GM12878 (cell line): ENCODE measurements at regions not wholly inside any gene's neighbourhood (a gene's known extent, or its start where the extent isn't known, plus 50 kb on each side); places are given as distances from the start of the nearest gene placed in this dataset.

Experiments
- ATAC-seq: fragments of 200-7000 bp; cut with Tn5 transposase; 3 replicates; pipeline ENCODE4 v1.9.1; 2020; ENCODE audit warnings: mild to moderate bottlenecking, moderate library complexity
- BruUV-seq: library from RNA; stranded (reverse); fragments of 400-500 nt; replicated peaks from 2 replicates; lab custom pipeline; 2021; lab: Mats Ljungman, UMichigan
- CTCF ChIA-PET: fragments of 300-600 bp; sonication (Branson Sonifier 250); formaldehyde crosslinking; extraction: SDS; loops from one replicate; lab custom pipeline; 2021; ENCODE audit warnings: inconsistent platforms; lab: Yijun Ruan, JAX
- POLR2A ChIA-PET: fragments of 350-600 bp; formaldehyde crosslinking; extraction: SDS; loops from one replicate; lab custom pipeline; 2021; ENCODE audit warnings: inconsistent platforms; lab: Charles Lee
- RAD21 ChIA-PET: fragments of 300-600 bp; sonication (Branson Sonifier 250); formaldehyde crosslinking; loops from one replicate; lab custom pipeline; 2023; ENCODE audit warnings: antibody characterized with exemption; ENCODE audit not compliant: unreplicated experiment; lab: Charles Lee
- SMC1A ChIA-PET: fragments of 300-600 bp; sonication (Branson Sonifier 250); formaldehyde crosslinking; loops from one replicate; lab custom pipeline; 2023; ENCODE audit not compliant: unreplicated experiment, uncharacterized antibody; lab: Charles Lee
- DNase-seq: peaks from one replicate; pipeline ENCODE4 v3.0.0-alpha.2; 2011; ENCODE audit warnings: low read depth, low spot score
- FAIRE-seq: peaks from 3 replicates; lab custom pipeline; 2011; peaks lifted over from hg19 to GRCh38; lab: Jason Lieb, UNC
- H2AFZ ChIP-seq: 2 replicates; pipeline ENCODE4 v1.6.0; 2011; ENCODE audit warnings: low read depth, low read length, control low read depth; ENCODE audit not compliant: control insufficient read depth
- H3K27ac ChIP-seq: 2 replicates; pipeline ENCODE4 v1.5.1; 2011; ENCODE audit warnings: control low read depth; ENCODE audit not compliant: control insufficient read depth, insufficient read depth
- H3K27me3 ChIP-seq, 2 experiments: replicated peaks in 1 of 2; 2 replicates each; pipeline versions ENCODE4 v1.6.0 to v1.6.1; 2011; ENCODE audit warnings: low read length in 1 of 2; ENCODE audit not compliant: control insufficient read depth in 2 of 2, insufficient read depth in 2 of 2
- H3K36me3 ChIP-seq, 2 experiments: 2 replicates each; pipeline ENCODE4 v1.5.1; 2011; ENCODE audit warnings: low read length in 1 of 2; ENCODE audit not compliant: control insufficient read depth in 2 of 2, insufficient read depth in 2 of 2
- H3K4me1 ChIP-seq: 2 replicates; pipeline ENCODE4 v1.6.1; 2011; ENCODE audit warnings: mild to moderate bottlenecking, low read length, moderate library complexity, mixed read lengths; ENCODE audit not compliant: control insufficient read depth, insufficient read depth
- H3K4me2 ChIP-seq: 2 replicates; pipeline ENCODE4 v1.6.0; 2011; ENCODE audit warnings: control low read depth; ENCODE audit not compliant: control insufficient read depth, insufficient read depth
- H3K4me3 ChIP-seq: fragments of 200-600 bp; sonication (generic); 2 replicates; pipeline ENCODE4 v1.5.1; 2016
- H3K79me2 ChIP-seq: 2 replicates; pipeline ENCODE4 v1.6.0; 2011; ENCODE audit warnings: low read length; ENCODE audit not compliant: control insufficient read depth, insufficient read depth
- H3K9ac ChIP-seq: 2 replicates; pipeline ENCODE4 v1.8.0; 2011; ENCODE audit warnings: low read length, control low read depth, mixed read lengths; ENCODE audit not compliant: control insufficient read depth, insufficient read depth
- H3K9me3 ChIP-seq: replicated peaks from 3 replicates; pipeline ENCODE4 v1.5.1; 2011; ENCODE audit warnings: mild to moderate bottlenecking, low read length; ENCODE audit not compliant: control insufficient read depth, insufficient read depth
- H4K20me1 ChIP-seq: 2 replicates; pipeline ENCODE4 v1.6.0; 2011; ENCODE audit not compliant: control insufficient read depth, insufficient read depth
- BHLHE40 ChIP-seq, 2 experiments: fragments of 450-650 bp in 1 of 2; IDR thresholded peaks; 2 replicates each; pipeline ENCODE4 v1.6.1; 2011 to 2017; ENCODE audit warnings: low read depth in 2 of 2, borderline replicate concordance in 1 of 2, improper control_type of control experiment in 1 of 2, low read length in 1 of 2, mild to moderate bottlenecking in 1 of 2
- ESRRA ChIP-seq: IDR thresholded peaks from 2 replicates; pipeline ENCODE4 v1.6.1; 2012; ENCODE audit warnings: mild to moderate bottlenecking, low read length, improper control_type of control experiment
- MXI1 ChIP-seq: fragments of 150-350 bp; IDR thresholded peaks from 2 replicates; pipeline ENCODE4 v1.6.1; 2011; ENCODE audit warnings: low read depth, mild to moderate bottlenecking, inconsistent platforms, low read length, improper control_type of control experiment
- MYB ChIP-seq: fragments of 150-350 bp; IDR thresholded peaks from 2 replicates; pipeline ENCODE4 v1.6.1; 2014; ENCODE audit warnings: mild to moderate bottlenecking, low read depth, low read length, borderline replicate concordance
- MYC ChIP-seq: IDR thresholded peaks from 2 replicates; pipeline ENCODE4 v1.6.1; 2011; ENCODE audit warnings: mild to moderate bottlenecking, low read length, moderate library complexity, inconsistent platforms; ENCODE audit not compliant: insufficient read depth, insufficient replicate concordance, insufficient read length, severe bottlenecking
- TARDBP ChIP-seq: IDR thresholded peaks from 2 replicates; pipeline ENCODE4 v1.6.1; 2016; ENCODE audit warnings: borderline replicate concordance
- ZNF207 ChIP-seq: fragments of 450-650 bp; IDR thresholded peaks from 2 replicates; pipeline ENCODE4 v1.6.1; 2014; ENCODE audit warnings: antibody characterized with exemption, mild to moderate bottlenecking, borderline replicate concordance
- ZNF384 ChIP-seq: IDR thresholded peaks from 2 replicates; pipeline ENCODE4 v1.6.1; 2012; ENCODE audit warnings: low read depth, mild to moderate bottlenecking, low read length, improper control_type of control experiment, borderline replicate concordance
- WGBS: methylation state at CpG from one replicate; pipeline ENCODE4 v1.1.6; 2016; ENCODE audit warnings: low lambda C conversion rate; ENCODE audit not compliant: insufficient replicate concordance, insufficient coverage; ENCODE audit errors: missing lambda C conversion rate; 5-methylcytosine and 5-hydroxymethylcytosine counted together
- in situ Hi-C: fragments of 300-500 bp; cut with MboI; formaldehyde crosslinking; loops from 9 replicates; pipeline ENCODE4 v1.14.3; 2018; ENCODE audit warnings: mixed read lengths
- intact Hi-C: fragments of 100-400 bp; cut with micrococcal nuclease; formaldehyde crosslinking; loops from one replicate; pipeline ENCODE4 v1.14.2; 2022; ENCODE audit not compliant: unreplicated experiment
- TF ChIP-seq, protein P1 (sequence below): IDR thresholded peaks from 2 replicates; pipeline ENCODE4 v1.6.1; 2011; ENCODE audit warnings: borderline replicate concordance, low read depth, mild to moderate bottlenecking, moderate library complexity, low read length; ENCODE audit not compliant: insufficient read depth, poor library complexity, severe bottlenecking
- TF ChIP-seq, protein P2 (sequence below): IDR thresholded peaks from 2 replicates; pipeline ENCODE4 v1.6.1; 2012; ENCODE audit warnings: low read depth, low read length, improper control_type of control experiment
- TF ChIP-seq, protein P3 (sequence below): fragments of 450-650 bp; formaldehyde crosslinking; IDR thresholded peaks from 2 replicates; pipeline ENCODE4 v1.5.0; 2022; ENCODE audit warnings: mild to moderate bottlenecking, missing genetic modification characterization
- TF ChIP-seq, protein P4 (sequence below): IDR thresholded peaks from 2 replicates; pipeline ENCODE4 v1.6.1; 2011; ENCODE audit warnings: low read depth, low read length, improper control_type of control experiment, borderline replicate concordance

DNA sequence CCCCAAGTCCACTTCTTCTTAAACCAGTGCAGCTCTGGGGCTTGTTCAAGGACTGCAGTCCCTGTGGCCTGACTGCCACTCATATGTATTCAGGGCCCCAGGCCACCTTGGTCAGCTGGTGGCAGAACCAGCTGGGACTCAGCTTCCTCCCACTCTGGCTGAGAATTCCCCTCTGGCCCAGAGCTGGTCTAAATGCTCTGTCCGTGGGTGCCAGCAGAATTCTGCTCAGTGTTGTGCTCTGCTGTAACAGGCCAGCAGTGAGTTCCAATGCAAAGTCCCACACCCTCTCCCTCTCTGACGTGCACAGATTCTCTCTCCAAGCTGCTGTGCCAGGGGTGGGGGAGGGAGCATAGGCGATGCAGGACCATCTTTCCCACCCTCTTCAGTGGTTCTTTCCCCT lies 210.4 kb upstream of the RGS6 start:
- in situ Hi-C loops, result no loop called here
- DNase-seq (no peak), FAIRE-seq (no peak), ATAC-seq (no peak; the same call in 2 of the 3 replicates)
- BruUV-seq, result no TSS peak
- POLR2A ChIA-PET, result no interaction called here
- RAD21 ChIA-PET, result interaction anchor here (1.3 kb wide), 1 partner anchor 31 kb away, joined by 3 read pairs; no protein-coding TSS in a partner anchor
- CTCF ChIA-PET, result interaction anchor here (1.0 to 4.7 kb wide), 4 partner anchors 10 to 132 kb away, joined by 4 to 36 read pairs (median 8); no protein-coding TSS in a partner anchor
- H4K20me1 ChIP-seq, result no peaks in the 10 kb centered on the region
- intact Hi-C loops, result loop anchor here (10.0 kb wide), 1 partner anchor 133 kb away; no protein-coding TSS in a partner anchor
- SMC1A ChIA-PET, result interaction anchor here (0.8 to 1.3 kb wide), 2 partner anchors 9 to 583 kb away, joined by 3 read pairs; no protein-coding TSS in a partner anchor
- H3K9me3 ChIP-seq, result no peaks in the 10 kb centered on the region
- TF ChIP-seq, protein P1, sequence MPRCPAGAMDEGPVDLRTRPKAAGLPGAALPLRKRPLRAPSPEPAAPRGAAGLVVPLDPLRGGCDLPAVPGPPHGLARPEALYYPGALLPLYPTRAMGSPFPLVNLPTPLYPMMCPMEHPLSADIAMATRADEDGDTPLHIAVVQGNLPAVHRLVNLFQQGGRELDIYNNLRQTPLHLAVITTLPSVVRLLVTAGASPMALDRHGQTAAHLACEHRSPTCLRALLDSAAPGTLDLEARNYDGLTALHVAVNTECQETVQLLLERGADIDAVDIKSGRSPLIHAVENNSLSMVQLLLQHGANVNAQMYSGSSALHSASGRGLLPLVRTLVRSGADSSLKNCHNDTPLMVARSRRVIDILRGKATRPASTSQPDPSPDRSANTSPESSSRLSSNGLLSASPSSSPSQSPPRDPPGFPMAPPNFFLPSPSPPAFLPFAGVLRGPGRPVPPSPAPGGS, result no peak
- TF ChIP-seq, protein P2, sequence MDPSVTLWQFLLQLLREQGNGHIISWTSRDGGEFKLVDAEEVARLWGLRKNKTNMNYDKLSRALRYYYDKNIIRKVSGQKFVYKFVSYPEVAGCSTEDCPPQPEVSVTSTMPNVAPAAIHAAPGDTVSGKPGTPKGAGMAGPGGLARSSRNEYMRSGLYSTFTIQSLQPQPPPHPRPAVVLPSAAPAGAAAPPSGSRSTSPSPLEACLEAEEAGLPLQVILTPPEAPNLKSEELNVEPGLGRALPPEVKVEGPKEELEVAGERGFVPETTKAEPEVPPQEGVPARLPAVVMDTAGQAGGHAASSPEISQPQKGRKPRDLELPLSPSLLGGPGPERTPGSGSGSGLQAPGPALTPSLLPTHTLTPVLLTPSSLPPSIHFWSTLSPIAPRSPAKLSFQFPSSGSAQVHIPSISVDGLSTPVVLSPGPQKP, result no peak
- no peak for TF ChIP-seq MXI1
- TF ChIP-seq TARDBP, result no peak
- TF ChIP-seq MYB, result no peak
- no peak for TF ChIP-seq BHLHE40 (IDR thresholded peaks at IDR 0.05; ENCODE audit: borderline replicate concordance in 1 of 2, low read depth in 2 of 2, low read length in 1 of 2)
- TF ChIP-seq ESRRA, result no peak
- TF ChIP-seq ZNF384, result no peak
- no peak for TF ChIP-seq MYC
- TF ChIP-seq ZNF207, result no peak
- TF ChIP-seq, protein P3, sequence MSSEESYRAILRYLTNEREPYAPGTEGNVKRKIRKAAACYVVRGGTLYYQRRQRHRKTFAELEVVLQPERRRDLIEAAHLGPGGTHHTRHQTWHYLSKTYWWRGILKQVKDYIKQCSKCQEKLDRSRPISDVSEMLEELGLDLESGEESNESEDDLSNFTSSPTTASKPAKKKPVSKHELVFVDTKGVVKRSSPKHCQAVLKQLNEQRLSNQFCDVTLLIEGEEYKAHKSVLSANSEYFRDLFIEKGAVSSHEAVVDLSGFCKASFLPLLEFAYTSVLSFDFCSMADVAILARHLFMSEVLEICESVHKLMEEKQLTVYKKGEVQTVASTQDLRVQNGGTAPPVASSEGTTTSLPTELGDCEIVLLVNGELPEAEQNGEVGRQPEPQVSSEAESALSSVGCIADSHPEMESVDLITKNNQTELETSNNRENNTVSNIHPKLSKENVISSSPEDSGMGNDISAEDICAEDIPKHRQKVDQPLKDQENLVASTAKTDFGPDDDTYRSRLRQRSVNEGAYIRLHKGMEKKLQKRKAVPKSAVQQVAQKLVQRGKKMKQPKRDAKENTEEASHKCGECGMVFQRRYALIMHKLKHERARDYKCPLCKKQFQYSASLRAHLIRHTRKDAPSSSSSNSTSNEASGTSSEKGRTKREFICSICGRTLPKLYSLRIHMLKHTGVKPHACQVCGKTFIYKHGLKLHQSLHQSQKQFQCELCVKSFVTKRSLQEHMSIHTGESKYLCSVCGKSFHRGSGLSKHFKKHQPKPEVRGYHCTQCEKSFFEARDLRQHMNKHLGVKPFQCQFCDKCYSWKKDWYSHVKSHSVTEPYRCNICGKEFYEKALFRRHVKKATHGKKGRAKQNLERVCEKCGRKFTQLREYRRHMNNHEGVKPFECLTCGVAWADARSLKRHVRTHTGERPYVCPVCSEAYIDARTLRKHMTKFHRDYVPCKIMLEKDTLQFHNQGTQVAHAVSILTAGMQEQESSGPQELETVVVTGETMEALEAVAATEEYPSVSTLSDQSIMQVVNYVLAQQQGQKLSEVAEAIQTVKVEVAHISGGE (CRISPR knock-in tag), result no peak
- TF ChIP-seq, protein P4, sequence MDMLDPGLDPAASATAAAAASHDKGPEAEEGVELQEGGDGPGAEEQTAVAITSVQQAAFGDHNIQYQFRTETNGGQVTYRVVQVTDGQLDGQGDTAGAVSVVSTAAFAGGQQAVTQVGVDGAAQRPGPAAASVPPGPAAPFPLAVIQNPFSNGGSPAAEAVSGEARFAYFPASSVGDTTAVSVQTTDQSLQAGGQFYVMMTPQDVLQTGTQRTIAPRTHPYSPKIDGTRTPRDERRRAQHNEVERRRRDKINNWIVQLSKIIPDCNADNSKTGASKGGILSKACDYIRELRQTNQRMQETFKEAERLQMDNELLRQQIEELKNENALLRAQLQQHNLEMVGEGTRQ, result no peak
- no peaks in the 10 kb centered on the region for H3K4me1 ChIP-seq
- WGBS, result 78% methylated on average over 3 of the region's 3 CpGs
- no peak overlapping the region for H3K9ac ChIP-seq
- no peak overlapping the region for H3K4me2 ChIP-seq
- H2AFZ ChIP-seq, result no peak overlapping the region
- no peaks in the 10 kb centered on the region for H3K27me3 ChIP-seq
- no peak overlapping the region for H3K4me3 ChIP-seq
- no peaks in the 10 kb centered on the region for H3K79me2 ChIP-seq
- no peak overlapping the region for H3K27ac ChIP-seq
- H3K36me3 ChIP-seq, result peaks cover 18 to 19% of the 10 kb centered on the region in 2 experiments
